ENCODE measurements at regions not wholly inside any gene's neighbourhood (a gene's known extent, or its start where the extent isn't known, plus 50 kb on each side); places are given as distances from the start of the nearest gene placed in this dataset.

DNA sequence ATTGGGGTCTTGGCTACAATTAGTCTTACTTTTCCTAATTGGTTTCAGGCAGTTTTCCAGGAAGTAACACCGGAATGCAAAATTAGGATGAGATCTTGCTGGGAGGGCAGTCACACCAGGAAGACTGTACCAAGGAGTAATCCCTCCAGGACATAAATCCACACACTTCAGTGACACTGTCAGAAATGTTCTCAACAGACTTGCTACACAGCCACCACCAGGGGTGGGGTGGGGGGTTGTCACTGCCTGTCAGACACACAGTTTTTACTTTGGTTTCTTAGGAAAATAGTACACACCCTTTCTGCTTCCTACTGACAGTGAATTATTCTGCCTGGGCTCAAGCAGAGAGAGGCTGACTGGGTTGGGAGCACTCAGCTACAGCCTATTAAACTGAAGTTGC, 102.9 kb upstream of the CCDC196 start:
- Mint-ChIP-seq H3K4me1 (ENCODE audit: low read depth, unreplicated experiment) (no peaks in the 10 kb centered on the region), H3K9me3 (ENCODE audit: unreplicated experiment) (peaks cover 3% of the 10 kb centered on the region), H3K27ac (ENCODE audit: unreplicated experiment) (no peak overlapping the region), H3K36me3 (ENCODE audit: unreplicated experiment) (no peaks in the 10 kb centered on the region), H3K27me3 (ENCODE audit: unreplicated experiment) (no peaks in the 10 kb centered on the region), H3K4me3 (ENCODE audit: unreplicated experiment) (no peak overlapping the region)
- TF ChIP-seq CTCF (IDR thresholded peaks at IDR 0.05; ENCODE audit: partially characterized antibody, unreplicated experiment) = no peak
- no peak for DNase-seq

DNA sequence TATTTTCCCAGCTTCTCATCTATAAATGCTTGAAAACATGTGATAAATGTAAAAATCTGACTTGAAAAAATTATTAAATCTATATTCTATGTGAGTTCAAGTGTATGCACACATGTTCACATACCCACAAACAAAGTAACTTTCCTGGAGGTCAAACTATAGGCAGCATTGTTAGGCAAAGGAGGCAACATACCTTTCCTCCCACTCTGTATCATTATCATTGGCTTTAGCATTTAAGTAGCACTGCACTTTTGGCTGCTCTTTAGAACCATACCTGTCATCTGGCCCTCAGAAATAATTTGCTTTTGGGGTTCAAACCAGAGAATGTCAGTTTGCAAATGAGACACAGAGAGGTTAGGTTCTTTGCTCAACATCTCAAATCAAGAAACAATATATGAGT, 102.4 kb upstream of the CCDC196 start:
- H3K9me3 Mint-ChIP-seq (ENCODE audit: unreplicated experiment) = peaks cover 3% of the 10 kb centered on the region
- DNase-seq = no peak

GRCh38 chr14:66388516-66388915, 97.7 kb upstream of the CCDC196 start:
- Mint-ChIP-seq H3K36me3 (ENCODE audit: unreplicated experiment) (no peaks in the 10 kb centered on the region), H3K9me3 (ENCODE audit: unreplicated experiment) (peaks cover 3% of the 10 kb centered on the region), H3K4me1 (ENCODE audit: low read depth, unreplicated experiment) (peaks cover 13% of the 10 kb centered on the region), H3K27me3 (ENCODE audit: unreplicated experiment) (no peaks in the 10 kb centered on the region), H3K27ac (ENCODE audit: unreplicated experiment) (no peak overlapping the region), H3K4me3 (ENCODE audit: unreplicated experiment) (no peak overlapping the region)
- TF ChIP-seq CTCF (IDR thresholded peaks at IDR 0.05; ENCODE audit: partially characterized antibody, unreplicated experiment) = no peak
- no peak for DNase-seq

More for the DNA sequence above, 102.4 kb upstream of the CCDC196 start:
- no peak overlapping the region for H3K4me3 Mint-ChIP-seq (ENCODE audit: unreplicated experiment)
- no peak for TF ChIP-seq CTCF (IDR thresholded peaks at IDR 0.05; ENCODE audit: partially characterized antibody, unreplicated experiment)
- peaks cover 4% of the 10 kb centered on the region for H3K4me1 Mint-ChIP-seq (ENCODE audit: low read depth, unreplicated experiment)
- no peaks in the 10 kb centered on the region for H3K36me3 Mint-ChIP-seq (ENCODE audit: unreplicated experiment)
- no peaks in the 10 kb centered on the region for H3K27me3 Mint-ChIP-seq (ENCODE audit: unreplicated experiment)
- H3K27ac Mint-ChIP-seq (ENCODE audit: unreplicated experiment) = no peak overlapping the region

DNA sequence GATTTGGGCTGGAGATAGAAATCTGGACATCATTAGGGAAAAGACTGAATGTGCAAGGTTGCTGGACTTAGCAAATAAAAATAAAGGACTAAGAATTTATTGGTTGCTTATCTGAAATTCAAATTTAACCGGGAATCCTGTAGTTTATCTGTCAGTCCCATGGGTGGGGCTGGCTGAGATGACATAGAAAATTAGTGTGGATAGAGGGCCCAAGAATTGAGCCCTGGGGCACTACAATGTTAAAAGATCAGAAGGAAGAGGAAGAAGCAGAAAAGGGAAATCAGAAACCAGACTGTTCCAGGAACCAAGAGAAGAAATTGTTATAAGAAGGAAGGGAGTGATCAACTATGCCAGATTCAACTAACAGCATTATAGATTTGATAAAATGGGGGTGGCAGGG, 96.7 kb upstream of the CCDC196 start:
- Mint-ChIP-seq H3K36me3 (ENCODE audit: unreplicated experiment) (no peaks in the 10 kb centered on the region), H3K4me1 (ENCODE audit: low read depth, unreplicated experiment) (peaks cover 13% of the 10 kb centered on the region), H3K27me3 (ENCODE audit: unreplicated experiment) (no peaks in the 10 kb centered on the region), H3K9me3 (ENCODE audit: unreplicated experiment) (peaks cover 3% of the 10 kb centered on the region), H3K27ac (ENCODE audit: unreplicated experiment) (no peak overlapping the region), H3K4me3 (ENCODE audit: unreplicated experiment) (no peak overlapping the region)
- no peak for TF ChIP-seq CTCF (IDR thresholded peaks at IDR 0.05; ENCODE audit: partially characterized antibody, unreplicated experiment)
- no peak for DNase-seq

DNA sequence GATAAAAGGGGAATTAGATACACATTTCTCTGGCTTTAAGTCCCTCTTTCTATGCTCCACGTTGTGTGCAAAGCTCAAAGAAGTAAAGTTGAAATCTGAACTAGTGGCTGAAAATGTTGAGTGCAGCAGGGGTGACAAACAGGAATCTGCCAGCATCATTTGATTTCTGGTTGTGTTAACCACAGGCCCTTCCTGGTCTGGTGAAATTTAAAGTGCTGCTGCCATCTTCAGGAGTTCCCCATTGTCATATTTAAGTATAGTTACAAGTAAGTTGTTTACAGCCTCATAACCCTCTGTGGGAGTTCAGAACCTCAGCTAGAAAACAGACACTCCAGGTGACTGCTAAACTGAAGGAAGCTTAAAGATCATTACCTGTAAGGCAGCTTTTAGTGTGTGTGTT, 90.9 kb upstream of the CCDC196 start:
- no peak overlapping the region for H3K27ac Mint-ChIP-seq (ENCODE audit: unreplicated experiment)
- H3K9me3 Mint-ChIP-seq (ENCODE audit: unreplicated experiment) = no peaks in the 10 kb centered on the region
- no peaks in the 10 kb centered on the region for H3K36me3 Mint-ChIP-seq (ENCODE audit: unreplicated experiment)
- no peak overlapping the region for H3K4me3 Mint-ChIP-seq (ENCODE audit: unreplicated experiment)
- no peak for TF ChIP-seq CTCF (IDR thresholded peaks at IDR 0.05; ENCODE audit: partially characterized antibody, unreplicated experiment)
- no peak for DNase-seq
- H3K4me1 Mint-ChIP-seq (ENCODE audit: low read depth, unreplicated experiment) = no peaks in the 10 kb centered on the region
- no peaks in the 10 kb centered on the region for H3K27me3 Mint-ChIP-seq (ENCODE audit: unreplicated experiment)
